H9 (cell line): ENCODE measurements at regions not wholly inside any gene's neighbourhood (a gene's known extent, or its start where the extent isn't known, plus 50 kb on each side); places are given as distances from the start of the nearest gene placed in this dataset.

Source experiments
- DNase-seq: peaks from one replicate; pipeline ENCODE4 v3.0.0-alpha.2; 2017
- H2AFZ ChIP-seq: one replicate; pipeline ENCODE4 v1.6.1; 2013; ENCODE audit warnings: mild to moderate bottlenecking, low read length, control low read depth, moderate library complexity
- H2AK5ac ChIP-seq: 2 replicates; pipeline ENCODE4 v1.6.1; 2013; ENCODE audit warnings: low read length, control low read depth, mixed read lengths; ENCODE audit not compliant: insufficient read length
- H2BK120ac ChIP-seq: one replicate; pipeline ENCODE4 v1.6.1; 2013; ENCODE audit warnings: low read depth, mild to moderate bottlenecking, low read length, control low read depth, inconsistent platforms; ENCODE audit not compliant: poor library complexity, severe bottlenecking
- H2BK12ac ChIP-seq: 2 replicates; pipeline ENCODE4 v1.6.1; 2013; ENCODE audit warnings: low read length, control low read depth, mixed read lengths, low read depth; ENCODE audit not compliant: insufficient read length
- H2BK15ac ChIP-seq: 2 replicates; pipeline ENCODE4 v1.6.1; 2013; ENCODE audit warnings: low read depth, low read length, control low read depth
- H2BK20ac ChIP-seq: one replicate; pipeline ENCODE4 v1.6.1; 2013; ENCODE audit warnings: low read depth, mild to moderate bottlenecking, low read length, control low read depth, inconsistent platforms; ENCODE audit not compliant: poor library complexity, severe bottlenecking
- H2BK5ac ChIP-seq: 2 replicates; pipeline ENCODE4 v1.6.1; 2013; ENCODE audit warnings: low read length, control low read depth, mixed read lengths; ENCODE audit not compliant: insufficient read length
- H3K14ac ChIP-seq: 2 replicates; pipeline ENCODE4 v1.6.1; 2013; ENCODE audit warnings: low read length, control low read depth; ENCODE audit not compliant: insufficient read depth
- H3K18ac ChIP-seq: 2 replicates; pipeline ENCODE4 v1.6.1; 2013; ENCODE audit warnings: low read depth, mild to moderate bottlenecking, mixed read lengths, low read length, control low read depth; ENCODE audit not compliant: insufficient read length
- H3K23ac ChIP-seq: 2 replicates; pipeline ENCODE4 v1.6.1; 2013; ENCODE audit warnings: low read length, control low read depth, mixed read lengths, low read depth; ENCODE audit not compliant: insufficient read length
- H3K23me2 ChIP-seq: 2 replicates; pipeline ENCODE4 v1.6.1; 2013; ENCODE audit warnings: low read depth, mild to moderate bottlenecking, mixed read lengths, low read length, control low read depth; ENCODE audit not compliant: insufficient read length, poor library complexity, severe bottlenecking
- H3K27ac ChIP-seq: 2 replicates; pipeline ENCODE4 v1.5.1; 2013; ENCODE audit warnings: low read length, control low read depth, mixed read lengths, low read depth; ENCODE audit not compliant: insufficient read length
- H3K27me3 ChIP-seq: 2 replicates; pipeline ENCODE4 v1.6.1; 2013; ENCODE audit warnings: low read length, control low read depth, inconsistent platforms; ENCODE audit not compliant: insufficient read depth
- H3K4ac ChIP-seq: 2 replicates; pipeline ENCODE4 v1.6.1; 2013; ENCODE audit warnings: low read depth, mild to moderate bottlenecking, control low read depth, inconsistent platforms, low read length, moderate library complexity
- H3K4me1 ChIP-seq: 2 replicates; pipeline ENCODE4 v1.6.1; 2013; ENCODE audit warnings: low read length, control low read depth, inconsistent platforms; ENCODE audit not compliant: insufficient read depth
- H3K4me2 ChIP-seq: 2 replicates; pipeline ENCODE4 v1.6.1; 2013; ENCODE audit warnings: low read length, control low read depth, mixed read lengths; ENCODE audit not compliant: insufficient read length, insufficient read depth
- H3K56ac ChIP-seq: 2 replicates; pipeline ENCODE4 v1.6.1; 2013; ENCODE audit warnings: low read depth, mild to moderate bottlenecking, mixed read lengths, low read length, control low read depth; ENCODE audit not compliant: insufficient read length
- H3K79me1 ChIP-seq: 2 replicates; pipeline ENCODE4 v1.6.1; 2013; ENCODE audit warnings: low read depth, mild to moderate bottlenecking, moderate library complexity, low read length, control low read depth, inconsistent platforms; ENCODE audit not compliant: insufficient read depth, poor library complexity, severe bottlenecking
- H3K79me2 ChIP-seq: 2 replicates; pipeline ENCODE4 v1.6.1; 2013; ENCODE audit warnings: low read length, control low read depth, inconsistent platforms; ENCODE audit not compliant: insufficient read depth
- H3K9ac ChIP-seq: 2 replicates; pipeline ENCODE4 v1.6.1; 2013; ENCODE audit warnings: low read length, control low read depth, mixed read lengths; ENCODE audit not compliant: insufficient read length; ENCODE audit errors: extremely low read depth
- H3K9me3 ChIP-seq: one replicate; pipeline ENCODE4 v1.6.1; 2013; ENCODE audit warnings: low read depth, low read length, inconsistent platforms; ENCODE audit not compliant: control insufficient read depth
- H3T11ph ChIP-seq: one replicate; pipeline ENCODE4 v1.6.1; 2013; ENCODE audit warnings: mild to moderate bottlenecking, low read length, control low read depth, inconsistent platforms
- H4K20me1 ChIP-seq: one replicate; pipeline ENCODE4 v1.6.1; 2013; ENCODE audit not compliant: control insufficient read depth, insufficient read length, insufficient read depth
- H4K5ac ChIP-seq: 2 replicates; pipeline ENCODE4 v1.6.1; 2013; ENCODE audit warnings: low read depth, mild to moderate bottlenecking, mixed read lengths, low read length, control low read depth; ENCODE audit not compliant: insufficient read length
- H4K8ac ChIP-seq: replicated peaks from 2 replicates; pipeline ENCODE4 v1.6.1; 2013; ENCODE audit warnings: low read length, control low read depth, mixed read lengths, low read depth; ENCODE audit not compliant: insufficient read length
- H4K91ac ChIP-seq: 2 replicates; pipeline ENCODE4 v1.6.1; 2013; ENCODE audit warnings: low read depth, mild to moderate bottlenecking, moderate library complexity, mixed read lengths, low read length, control low read depth; ENCODE audit not compliant: insufficient read length
- H3K27ac Mint-ChIP-seq, 3 experiments: 2 replicates in 2 of 3; 3 replicates in 1 of 3; pipeline ENCODE4 v1.8.0; 2020 to 2021; ENCODE audit warnings: mixed read lengths in 3 of 3, mild to moderate bottlenecking in 1 of 3, moderate library complexity in 1 of 3
- H3K27me3 Mint-ChIP-seq: 2 replicates; pipeline ENCODE4 v1.8.0; 2021; ENCODE audit warnings: low read depth, mild to moderate bottlenecking, moderate library complexity, mixed read lengths
- H3K36me3 Mint-ChIP-seq, 3 experiments: 2 replicates in 2 of 3; 3 replicates in 1 of 3; pipeline ENCODE4 v1.8.0; 2020 to 2021; ENCODE audit warnings: low read depth in 3 of 3, mixed read lengths in 3 of 3; ENCODE audit not compliant: insufficient read depth in 1 of 3
- H3K4me1 Mint-ChIP-seq, 2 experiments: 2 replicates each; pipeline ENCODE4 v1.8.0; 2020; ENCODE audit warnings: mixed read lengths in 2 of 2
- H3K4me3 Mint-ChIP-seq, 2 experiments: 2 replicates in 1 of 2; 3 replicates in 1 of 2; pipeline ENCODE4 v1.8.0; 2020 to 2021; ENCODE audit warnings: mild to moderate bottlenecking in 2 of 2, mixed read lengths in 2 of 2, moderate library complexity in 1 of 2
- H3K9me3 Mint-ChIP-seq, 2 experiments: 2 replicates in 1 of 2; 3 replicates in 1 of 2; pipeline ENCODE4 v1.8.0; 2020; ENCODE audit warnings: mild to moderate bottlenecking in 2 of 2, mixed read lengths in 2 of 2, moderate library complexity in 1 of 2
- CTCF ChIP-seq: fragments of 200-600 bp; sonication (generic); conservative IDR thresholded peaks from 3 replicates; pipeline ENCODE4 v1.8.0; 2021; ENCODE audit warnings: antibody characterized with exemption, mild to moderate bottlenecking
- WGBS: extraction: QIAGEN DNeasy Blood & Tissue Kit; methylation state at CpG from one replicate; pipeline ENCODE4 v1.1.7; 2013; ENCODE audit warnings: missing lambda C conversion rate, low lambda C conversion rate, mixed read lengths; ENCODE audit not compliant: insufficient read length; ENCODE audit errors: extremely low coverage; 5-methylcytosine and 5-hydroxymethylcytosine counted together

- peaks cover 3 to 4% of the 10 kb centered on the region in 2 experiments; a peak in 2 of 4 replicates for H3K4me1 Mint-ChIP-seq
- H2AFZ ChIP-seq, result no peak overlapping the region
- H3K4me1 ChIP-seq, result no peaks in the 10 kb centered on the region
- H3K9me3 Mint-ChIP-seq, result no peaks in the 10 kb centered on the region
- H3K9ac ChIP-seq, result no peak overlapping the region
- H3K9me3 ChIP-seq, result no peaks in the 10 kb centered on the region
- no peak overlapping the region for H2BK12ac ChIP-seq
- WGBS, result no CpG with 5 or more reads among the region's 19 CpGs
- no peak overlapping the region for H4K8ac ChIP-seq
- peak overlapping the region in 1 of 3 experiments; percentile 61; a peak in 2 of 7 replicates for H3K27ac Mint-ChIP-seq
- no peaks in the 10 kb centered on the region for H3K27me3 ChIP-seq
- H4K91ac ChIP-seq, result no peak overlapping the region
- peaks cover 3% of the 10 kb centered on the region; the same call in 1 of the 2 replicates for H3K27me3 Mint-ChIP-seq
- H2BK20ac ChIP-seq, result no peak overlapping the region
- H2BK15ac ChIP-seq, result no peak overlapping the region
- H2BK5ac ChIP-seq, result no peak overlapping the region
- no peak overlapping the region for H3K4ac ChIP-seq
- H3K56ac ChIP-seq, result no peak overlapping the region
- no peak overlapping the region for H3T11ph ChIP-seq
- H3K23me2 ChIP-seq, result no peaks in the 10 kb centered on the region
- DNase-seq, result no peak
- no peak overlapping the region for H2BK120ac ChIP-seq
- H3K27ac ChIP-seq, result no peak overlapping the region
- H3K18ac ChIP-seq, result no peak overlapping the region
- H4K20me1 ChIP-seq, result no peaks in the 10 kb centered on the region
- no peak overlapping the region for H4K5ac ChIP-seq
- no peaks in the 10 kb centered on the region for H3K36me3 Mint-ChIP-seq
- H2AK5ac ChIP-seq, result no peak overlapping the region
- no peak for TF ChIP-seq CTCF
- H3K4me2 ChIP-seq, result no peak overlapping the region
- no peaks in the 10 kb centered on the region for H3K79me1 ChIP-seq
- H3K4me3 Mint-ChIP-seq, result no peak overlapping the region
- no peak overlapping the region for H3K14ac ChIP-seq
- H3K23ac ChIP-seq, result no peak overlapping the region
- no peaks in the 10 kb centered on the region for H3K79me2 ChIP-seq
Observed at GRCh38 chr2:443216-443615, 155.3 kb upstream of the ALKAL2 start.
